Right ventricle myocardium superior (tissue), 1 donor: ENCODE measurements at regions not wholly inside any gene's neighbourhood (a gene's known extent, or its start where the extent isn't known, plus 50 kb on each side); places are given as distances from the start of the nearest gene placed in this dataset.

Experiments
- ATAC-seq: fragments of 200-7000 bp; cut with Tn5 transposase; one replicate; pipeline ENCODE4 v1.9.1; 2020; ENCODE audit warnings: mild to moderate bottlenecking; ENCODE audit not compliant: poor library complexity
- DNase-seq: peaks from one replicate; pipeline ENCODE4 v3.0.0-alpha.2; 2020
- intact Hi-C: fragments of 100-400 bp; cut with DNase I; formaldehyde crosslinking; loops from one replicate; pipeline ENCODE4 v1.11.2; 2022
- donor health status: DM: no; HTN: yes; CAD: no; lungs with severe emphysema.

DNA sequence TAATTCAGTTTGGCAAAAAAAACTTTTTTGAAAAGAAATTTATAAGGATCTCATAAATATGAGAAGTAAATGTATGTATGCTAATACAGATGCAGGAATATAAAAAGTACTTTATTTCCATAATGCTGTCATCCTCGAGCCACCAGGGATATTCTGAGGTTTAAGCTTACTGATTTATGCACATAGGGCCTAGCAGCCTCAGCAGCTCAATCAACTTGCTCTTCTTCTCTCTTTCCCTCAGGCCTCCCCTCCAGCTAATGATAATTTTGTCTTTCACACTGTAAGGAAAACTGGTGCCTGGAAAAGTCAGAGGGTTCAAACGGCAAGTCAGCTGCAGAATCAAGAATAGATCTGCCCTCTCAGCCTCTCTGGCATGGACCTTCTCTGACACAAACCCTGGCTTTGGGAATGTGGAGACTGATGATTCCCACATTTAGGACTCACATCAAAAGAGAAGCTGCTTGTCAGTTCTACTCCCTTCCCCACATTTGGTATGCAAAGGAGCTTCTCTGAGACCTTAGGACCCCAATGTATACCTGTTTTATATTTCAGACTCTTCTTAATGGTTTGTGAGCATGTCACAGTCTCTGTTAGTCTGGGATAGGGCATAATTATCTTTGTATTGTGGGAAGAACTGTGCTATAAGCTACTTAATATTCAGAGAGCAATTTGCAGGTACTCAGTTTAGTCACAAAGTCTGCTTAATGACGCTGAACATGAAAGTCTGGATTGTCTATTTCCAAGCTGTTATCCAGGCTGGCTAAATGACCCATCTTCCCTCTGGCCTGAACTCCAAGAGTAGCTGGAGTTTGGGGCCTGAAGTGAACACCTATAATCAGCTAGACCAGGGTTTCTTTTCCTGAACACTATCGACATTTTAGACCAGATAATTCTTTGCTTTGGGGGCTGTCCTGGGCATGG, 52.1 kb upstream of the DIPK1A start:
- DNase-seq = no peak
- intact Hi-C loops = no loop called here
- ATAC-seq = no peak

DNA sequence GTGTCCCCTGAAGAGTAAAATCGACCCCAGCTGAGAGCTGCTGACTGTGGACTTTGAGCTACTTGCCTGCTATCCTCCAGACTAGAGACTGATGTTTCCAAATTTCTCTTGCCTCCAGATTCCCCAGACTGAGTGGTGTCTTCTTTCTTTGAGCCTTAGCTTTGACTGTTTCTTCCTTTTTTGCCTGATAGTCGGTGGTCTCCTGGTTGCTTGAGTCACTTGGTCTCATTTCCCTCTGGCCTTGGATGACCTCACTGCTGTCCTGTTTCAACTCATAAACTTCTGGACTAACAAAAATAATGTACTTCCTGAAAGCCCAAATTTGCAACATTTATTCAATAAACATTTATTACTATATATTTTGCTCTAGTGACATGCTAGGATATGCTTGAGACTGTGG, 52.9 kb upstream of the DIPK1A start:
- intact Hi-C loops = no loop called here
- DNase-seq (no peak), ATAC-seq (no peak)

DNA sequence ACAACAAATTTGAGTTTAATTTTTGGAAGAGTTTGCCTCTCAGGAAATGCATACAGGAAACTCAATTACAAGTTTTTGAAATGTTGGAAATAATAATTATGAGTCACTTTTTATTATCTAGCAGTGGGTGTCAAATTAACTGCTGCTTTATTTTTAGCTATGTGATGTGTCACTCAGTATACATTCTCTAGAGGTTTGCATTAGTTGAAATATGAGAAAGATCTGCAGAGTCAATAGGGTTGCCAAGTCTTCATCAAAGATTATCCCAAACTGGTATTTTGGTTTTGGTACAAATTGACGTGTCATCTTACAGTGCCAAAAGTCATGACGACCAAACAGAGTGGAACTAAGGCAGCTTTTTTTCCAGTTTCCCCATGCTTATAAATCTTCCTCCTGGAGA, 54.3 kb upstream of the DIPK1A start:
- ATAC-seq = no peak
- intact Hi-C loops = no loop called here
- DNase-seq = no peak

DNA sequence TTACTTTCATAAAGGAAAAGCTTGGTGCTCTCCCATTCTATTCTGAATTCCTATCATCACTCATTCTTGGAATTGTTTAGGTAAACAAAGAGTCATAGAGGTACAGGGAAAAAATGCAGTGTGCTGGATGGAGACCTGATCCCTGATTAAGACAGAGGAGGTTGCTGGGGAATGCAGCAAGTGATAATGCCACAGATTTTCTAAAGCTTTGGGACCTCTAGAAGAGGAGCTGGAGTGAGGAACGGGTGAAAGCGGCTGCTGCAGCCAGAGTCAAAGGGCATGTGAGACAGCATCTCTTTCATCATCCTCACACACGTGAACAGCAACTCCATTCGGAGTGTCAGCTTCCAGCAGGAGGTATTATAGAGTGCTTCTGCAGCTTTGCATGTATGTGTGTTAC, 54.9 kb upstream of the DIPK1A start:
- ATAC-seq = no peak
- DNase-seq = no peak
- intact Hi-C loops = no loop called here

DNA sequence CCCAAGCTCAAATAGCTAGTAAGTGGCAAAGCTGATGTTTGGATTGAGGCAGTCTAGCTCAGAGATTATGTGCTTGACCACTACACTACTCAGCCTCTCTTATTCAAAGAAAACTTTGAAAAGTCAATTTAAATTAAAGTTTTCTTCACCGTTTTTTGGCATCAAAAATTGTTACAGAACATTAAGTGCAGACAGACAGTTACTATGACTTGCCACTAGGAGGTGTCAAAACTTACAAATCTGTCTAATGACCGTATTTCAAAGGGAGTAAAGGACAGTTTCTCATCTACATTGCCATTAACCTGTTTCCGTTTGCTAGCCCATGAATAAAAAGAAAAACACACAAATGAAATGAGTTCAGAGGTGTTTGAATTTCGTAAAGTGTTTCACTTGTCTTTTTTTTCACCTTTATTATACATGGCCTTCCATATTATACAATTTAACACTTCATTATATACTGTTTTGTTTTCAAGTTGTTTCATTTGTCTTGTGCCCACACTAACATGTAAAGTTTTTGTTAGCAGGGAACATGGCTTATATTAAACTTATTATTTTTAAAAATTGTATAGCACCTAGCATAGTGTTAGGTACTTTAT, 57.4 kb upstream of the MTF2 start:
- DNase-seq (no peak), ATAC-seq (peak; percentile 64)
- intact Hi-C loops = no loop called here

DNA sequence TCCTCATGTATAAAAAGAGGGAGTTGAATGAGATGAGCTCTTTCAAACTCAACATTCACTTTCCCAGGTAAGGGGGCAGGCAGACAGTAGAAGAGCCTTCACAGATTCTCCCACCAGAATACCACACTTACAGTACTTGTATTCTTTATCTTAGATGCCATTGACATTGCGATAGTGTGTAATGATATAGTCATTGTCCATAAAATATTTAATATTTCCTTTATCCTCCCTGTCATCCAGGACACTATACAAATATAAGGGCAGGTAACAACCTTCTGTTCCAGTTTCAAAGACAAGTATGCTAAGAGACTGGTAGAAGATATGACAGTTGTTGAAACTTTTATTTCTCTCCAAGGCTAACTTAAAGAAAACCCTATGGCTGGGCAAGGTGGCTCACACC, 56.5 kb upstream of the MTF2 start:
- DNase-seq (no peak), ATAC-seq (no peak)
- intact Hi-C loops = no loop called here

DNA sequence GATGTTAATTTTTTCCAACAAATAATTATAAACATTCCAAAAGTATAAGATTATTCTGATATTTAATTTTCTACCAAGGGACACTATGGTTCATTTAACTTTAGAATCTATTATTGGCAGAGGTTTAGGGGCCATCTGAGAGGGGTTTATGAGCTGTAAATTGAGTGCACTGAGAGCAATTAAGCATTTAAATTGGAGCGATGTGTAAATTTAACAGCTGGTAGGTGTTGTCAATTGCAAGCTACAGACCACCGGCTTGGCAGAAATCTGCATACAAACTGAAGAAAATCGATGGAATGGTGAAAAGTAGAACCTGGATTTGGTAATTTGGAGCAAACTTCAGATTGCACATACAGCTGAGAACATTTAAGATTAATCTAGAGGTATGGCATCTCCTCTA, 55.8 kb upstream of the MTF2 start:
- ATAC-seq = no peak
- intact Hi-C loops = no loop called here
- DNase-seq = no peak

DNA sequence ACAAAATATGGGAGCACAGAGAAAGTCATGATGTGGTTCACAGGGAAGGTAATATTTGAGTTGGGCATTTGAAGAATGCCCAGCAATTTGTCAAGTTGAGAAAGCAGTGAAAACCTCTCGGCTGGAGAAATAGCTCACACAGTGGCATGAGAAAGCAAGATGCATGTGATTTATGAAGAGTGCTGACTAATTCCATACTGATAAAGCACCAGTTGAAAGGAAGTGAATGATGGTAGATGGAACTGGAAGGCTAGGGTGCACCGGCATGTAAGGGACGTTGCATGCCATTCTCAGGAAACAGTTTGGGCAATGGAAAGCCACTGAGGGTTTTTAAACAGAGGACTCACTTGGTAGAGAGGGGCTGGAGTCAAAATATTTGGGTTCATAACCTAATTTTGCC, 53.5 kb upstream of the MTF2 start:
- intact Hi-C loops = no loop called here
- ATAC-seq (no peak), DNase-seq (no peak)

DNA sequence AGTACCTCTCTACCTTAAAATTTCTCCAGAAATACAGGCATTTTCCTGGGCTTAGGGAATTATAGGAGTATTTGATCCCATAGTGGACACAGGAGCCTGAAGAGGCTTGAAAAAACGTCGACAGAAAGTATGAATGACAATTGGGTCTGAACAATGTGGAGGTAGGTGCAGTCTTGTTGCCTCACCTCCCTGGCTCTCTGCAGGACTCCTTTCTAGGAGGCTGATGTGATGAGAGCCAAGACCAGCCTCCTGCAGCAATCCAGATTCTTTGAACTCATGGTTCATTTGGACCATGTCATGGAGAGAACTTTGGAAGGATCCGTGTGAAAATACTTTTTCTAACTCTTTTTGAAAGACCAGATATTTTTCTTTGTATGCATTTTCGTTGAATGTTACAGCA, 50.5 kb upstream of the MTF2 start:
- no peak for ATAC-seq
- intact Hi-C loops = no loop called here
- no peak for DNase-seq
